HG02840 (cell line): ENCODE measurements at regions not wholly inside any gene's neighbourhood (a gene's known extent, or its start where the extent isn't known, plus 50 kb on each side); places are given as distances from the start of the nearest gene placed in this dataset.
"Not testable (repeated sequence)": the region's sequence is repeated elsewhere in the genome, so short reads cannot be mapped to it uniquely, and the experiment has no call there.

ENCODE experiments used
- ATAC-seq: cut with Tn5 transposase; IDR thresholded peaks from one replicate; pipeline ENCODE4 v1.9.1; 2021; ENCODE audit warnings: mild to moderate bottlenecking, moderate library complexity, moderate number of reproducible peaks; ENCODE audit not compliant: unreplicated experiment, low FRiP score

DNA sequence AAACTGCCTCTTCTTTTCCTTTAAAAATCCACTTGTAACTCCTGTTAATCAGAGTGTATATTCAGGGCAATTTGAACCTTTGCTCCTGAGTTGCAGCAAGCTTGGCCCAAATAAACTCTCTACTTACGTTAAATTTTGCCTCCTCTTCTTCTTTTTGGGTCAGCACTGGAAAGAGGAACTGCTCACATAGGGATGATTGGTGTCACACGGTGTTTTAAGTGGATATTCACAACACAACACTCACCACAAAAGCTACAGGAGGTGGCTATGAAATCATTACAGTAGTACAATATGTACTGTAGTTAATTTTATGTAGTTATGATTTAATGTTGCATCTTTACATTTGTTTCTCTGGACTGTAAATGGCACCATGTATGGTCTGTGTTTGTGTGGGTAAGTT, 96.8 kb upstream of the DOCK9 start:
- ATAC-seq: no peak

DNA sequence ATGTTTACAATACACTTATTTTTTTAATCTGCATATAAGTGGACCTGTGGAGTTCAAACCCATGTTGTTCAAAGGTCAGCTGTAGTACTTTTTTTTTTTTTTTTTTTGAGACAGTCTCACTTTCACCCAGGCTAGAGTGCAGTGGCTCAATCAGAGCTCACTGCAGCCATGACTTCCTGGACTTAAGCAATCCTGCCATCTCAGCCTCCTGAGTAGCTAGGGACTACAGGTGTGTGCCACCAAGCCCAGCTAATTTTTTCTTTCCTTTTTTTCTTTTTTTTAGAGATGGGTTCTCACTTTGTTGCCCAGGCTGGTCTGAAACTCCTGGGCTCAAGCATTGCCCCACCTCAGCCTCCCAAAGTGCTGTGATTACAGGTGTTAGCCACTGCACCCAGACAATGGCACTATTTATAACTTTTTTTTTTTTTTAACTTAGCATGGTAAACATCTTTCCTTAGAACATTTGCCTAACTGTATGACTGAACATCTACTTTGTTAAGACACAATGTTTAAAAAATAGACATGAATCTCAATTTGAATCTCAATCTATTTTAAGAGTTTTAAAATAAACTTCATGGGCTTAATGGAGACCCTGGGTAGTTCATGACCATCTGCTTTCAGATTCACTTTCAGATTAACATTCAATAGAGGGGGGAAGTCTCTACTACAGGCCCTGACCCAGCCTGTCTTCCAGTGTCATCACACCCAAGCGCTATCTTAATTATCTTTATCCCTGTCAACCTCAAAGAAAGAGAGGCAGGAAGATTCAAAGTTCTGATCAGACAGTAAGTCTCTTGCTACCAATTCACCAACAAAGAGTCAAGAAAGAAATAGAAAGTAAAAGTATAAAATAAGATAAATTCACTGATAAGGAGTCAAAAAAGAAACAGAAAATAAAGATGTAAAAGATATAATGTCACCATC, 97.7 kb upstream of the DOCK9 start:
- peak; percentile 87 for ATAC-seq

DNA sequence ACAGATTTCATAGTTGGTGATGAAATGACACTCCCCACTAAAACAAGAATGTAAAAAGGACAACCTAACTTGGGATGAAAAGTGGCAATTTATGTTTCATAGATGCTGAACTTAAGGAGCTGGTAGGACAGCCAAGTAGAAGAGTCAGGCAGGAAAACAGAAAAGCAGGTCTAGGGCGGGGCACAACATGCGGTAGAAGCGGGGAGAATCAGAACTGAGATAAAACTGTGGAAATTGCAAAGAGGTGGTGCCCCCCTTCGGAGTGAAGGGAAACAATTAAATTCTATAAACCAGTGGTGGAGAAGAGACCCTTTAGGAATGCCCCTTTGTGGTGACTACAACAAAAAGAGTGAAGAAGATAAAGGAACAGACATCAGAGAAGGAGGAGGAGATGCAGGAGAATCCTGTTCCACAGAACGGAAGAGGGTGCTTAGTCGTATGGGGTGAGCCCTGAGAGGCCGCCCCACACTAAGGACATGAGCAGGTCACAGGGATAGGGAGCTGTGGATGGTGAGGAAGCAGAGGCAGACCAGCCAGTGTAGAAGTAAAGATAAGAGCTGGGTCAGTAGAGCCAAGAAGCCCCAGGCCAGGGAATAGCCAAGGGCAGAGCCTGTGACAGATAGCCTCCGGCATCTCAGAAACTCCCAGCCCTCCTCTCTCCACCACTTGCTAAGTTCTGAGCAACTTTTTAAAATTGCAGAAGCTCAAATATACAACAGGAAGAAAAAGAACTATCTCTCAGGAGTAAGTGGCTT, 100.3 kb upstream of the DOCK9 start:
- no peak for ATAC-seq

DNA sequence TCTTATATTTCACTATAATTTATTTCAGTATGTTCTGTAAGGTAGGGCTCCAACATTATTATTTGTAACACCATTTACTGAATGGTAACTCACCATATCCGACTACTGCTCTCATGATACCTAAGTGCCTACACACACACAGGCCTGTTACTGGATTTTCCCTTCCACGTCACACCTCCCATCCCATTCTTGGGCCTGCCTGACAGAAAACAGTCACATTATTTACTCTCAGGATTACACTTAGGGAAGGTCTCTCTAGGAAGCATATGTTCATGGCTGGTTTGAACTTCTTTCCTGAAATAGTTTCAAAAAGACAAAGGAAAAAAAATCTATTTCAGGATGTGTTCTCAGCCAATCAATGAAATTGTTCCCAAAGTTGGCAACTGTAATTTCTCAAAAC, 102.3 kb upstream of the DOCK9 start:
- ATAC-seq: no peak

DNA sequence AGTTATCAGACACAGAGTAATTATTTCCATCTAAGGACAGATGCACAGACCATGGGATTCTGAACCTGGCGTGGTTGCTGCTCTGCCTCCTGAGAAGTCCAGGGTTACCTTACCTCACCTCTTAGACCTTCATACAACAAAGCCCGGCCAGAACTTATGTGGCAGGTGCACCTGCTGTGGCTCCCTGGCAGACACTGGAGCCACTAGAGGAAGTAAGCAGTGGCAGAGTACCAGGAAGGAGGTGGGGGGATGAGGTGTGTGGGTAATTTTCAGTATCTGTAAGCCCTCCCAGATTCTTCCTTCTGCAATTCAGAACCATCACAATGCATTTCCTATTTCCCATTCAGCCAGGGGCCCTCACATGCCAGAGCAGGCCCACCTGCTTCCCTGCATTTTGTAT, 106.1 kb upstream of the DOCK9 start:
- ATAC-seq: no peak

DNA sequence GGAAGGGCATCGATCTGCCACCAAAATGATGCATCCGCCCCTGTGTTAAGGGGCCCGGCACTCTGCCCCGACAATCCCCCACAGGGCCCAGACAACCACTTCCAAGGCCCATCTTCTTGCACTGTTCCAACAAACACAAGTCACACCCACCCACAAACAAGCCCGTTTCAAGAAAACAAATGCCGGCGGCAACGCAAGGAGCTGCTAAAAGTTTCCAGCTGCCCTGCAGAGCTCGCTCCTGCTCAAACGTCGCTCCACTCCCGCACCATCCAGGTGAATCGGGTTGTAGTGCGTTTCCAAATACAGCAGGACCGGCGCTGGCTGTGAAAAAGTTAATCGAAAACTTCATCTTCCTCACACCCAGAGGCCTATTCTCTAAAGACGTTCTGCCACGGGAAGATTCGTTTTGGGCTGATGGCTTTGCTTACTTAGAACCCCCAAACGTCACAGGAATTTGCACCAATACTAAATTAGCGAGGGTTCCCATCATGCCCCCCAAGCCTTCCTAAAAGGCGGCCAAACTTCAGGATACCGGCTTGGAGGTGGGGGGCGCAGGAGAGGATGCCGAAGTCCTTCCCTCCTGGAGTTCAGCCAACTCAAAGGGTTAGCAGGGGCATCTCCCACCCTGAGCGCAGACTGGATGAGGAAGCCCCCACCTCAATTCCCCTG, 107.4 kb upstream of the DOCK9 start:
- no peak for ATAC-seq

DNA sequence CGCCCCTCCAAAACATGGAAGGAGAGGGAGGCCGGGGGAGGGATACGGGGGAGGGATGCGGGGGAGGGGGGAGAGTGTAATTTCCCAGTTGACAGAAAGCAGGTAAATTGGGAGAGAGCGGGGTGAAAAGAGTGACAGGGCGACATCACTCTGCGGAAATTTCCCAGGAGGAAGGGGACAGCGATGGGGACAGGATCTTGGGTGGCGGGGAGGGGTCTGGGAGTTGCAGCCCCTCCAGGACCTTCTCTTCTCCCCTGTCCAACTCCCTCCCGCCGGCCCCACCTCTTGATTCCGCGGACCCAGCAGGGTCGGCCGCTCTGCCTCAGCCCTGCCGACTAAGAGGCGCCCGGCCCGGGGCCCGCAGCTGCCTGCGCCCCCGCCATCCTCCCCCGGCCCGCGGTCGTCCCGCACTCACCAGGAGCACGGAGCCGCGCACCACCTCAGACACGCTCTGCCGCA, 108.0 kb upstream of the DOCK9 start:
- no peak for ATAC-seq

DNA sequence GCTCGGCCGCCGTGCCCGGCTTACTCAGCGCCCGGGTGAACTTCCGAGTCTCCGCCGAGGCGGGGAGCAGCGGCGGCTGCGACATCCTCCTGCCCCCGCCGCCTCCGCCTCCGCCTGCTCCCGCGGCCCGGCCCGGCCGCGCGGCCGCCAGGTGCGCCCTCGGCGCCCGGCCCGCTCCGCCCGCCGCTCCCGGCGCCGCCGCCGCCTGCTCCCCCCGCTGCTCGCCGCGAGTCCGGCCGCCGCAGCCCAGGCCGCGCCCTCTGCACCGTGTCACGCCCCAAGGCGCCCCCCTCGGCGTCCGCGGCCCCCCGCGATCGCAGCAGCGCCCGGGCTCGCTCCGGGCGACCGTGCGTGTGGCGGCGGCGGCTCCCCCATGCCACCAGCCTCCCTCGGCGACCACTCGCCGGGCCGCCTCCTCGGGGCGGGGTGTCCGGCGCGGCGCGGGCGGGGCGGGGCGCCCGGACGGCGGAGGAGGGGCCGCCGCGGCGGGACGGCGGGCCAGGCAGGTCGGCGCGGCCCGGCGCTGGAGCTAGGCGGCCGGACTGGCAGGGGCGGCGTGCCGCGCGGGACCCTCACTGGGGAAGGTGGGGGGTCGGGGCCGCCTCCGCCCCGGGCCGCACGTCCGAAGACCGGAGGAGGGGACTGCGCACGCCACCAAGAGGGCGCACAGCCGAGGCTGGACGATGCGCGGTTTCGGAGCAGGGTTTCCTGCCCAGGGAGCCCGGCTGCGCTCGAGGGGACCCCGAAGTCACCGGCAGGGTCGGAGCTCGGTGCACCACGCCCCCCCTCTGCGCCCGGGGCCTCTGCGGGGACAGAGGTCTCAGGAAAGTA, 108.6 kb upstream of the DOCK9 start:
- ATAC-seq: peak; percentile 43

DNA sequence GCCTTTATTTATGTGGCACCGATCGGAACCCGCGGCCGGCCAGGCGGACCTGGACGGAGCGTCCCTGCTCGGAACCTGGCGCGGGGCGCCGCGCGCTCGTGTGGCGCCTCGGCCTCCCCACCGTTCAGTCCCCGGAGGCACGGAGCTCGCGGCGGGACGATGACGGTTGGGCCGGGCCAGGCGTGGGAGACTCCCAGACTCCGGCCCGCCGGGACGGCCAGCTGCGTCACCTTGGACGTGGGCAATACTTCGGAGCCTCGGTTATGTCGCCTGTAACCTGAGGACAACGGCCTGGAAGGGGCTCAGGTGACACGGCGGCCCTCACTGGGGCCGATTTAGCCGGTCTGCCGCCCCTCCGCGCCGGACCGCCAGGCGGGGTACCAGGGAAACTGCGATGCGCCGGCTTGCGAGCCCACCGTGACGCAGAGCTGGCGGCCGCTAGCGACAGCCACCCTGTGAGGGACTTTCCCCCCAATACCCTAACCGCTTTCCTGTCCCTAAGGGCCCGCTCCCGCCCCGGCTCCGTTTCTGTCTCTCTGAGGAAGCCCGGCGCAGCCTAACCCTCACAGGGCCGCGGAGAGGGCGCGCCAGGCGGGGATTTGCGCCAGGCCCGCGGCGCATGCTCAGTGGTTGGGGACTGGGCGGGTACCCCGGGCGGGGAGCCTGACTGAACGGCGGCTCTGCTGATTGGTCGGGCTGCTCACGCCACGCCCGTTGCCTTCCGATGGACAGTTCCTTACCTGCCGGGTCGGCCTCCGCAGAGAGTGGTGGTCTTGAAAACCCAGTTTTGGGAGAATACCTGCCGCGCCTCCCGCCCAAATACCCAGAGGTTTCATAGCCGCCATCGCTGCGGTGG, 109.5 kb upstream of the DOCK9 start:
- ATAC-seq: peak; percentile 70

DNA sequence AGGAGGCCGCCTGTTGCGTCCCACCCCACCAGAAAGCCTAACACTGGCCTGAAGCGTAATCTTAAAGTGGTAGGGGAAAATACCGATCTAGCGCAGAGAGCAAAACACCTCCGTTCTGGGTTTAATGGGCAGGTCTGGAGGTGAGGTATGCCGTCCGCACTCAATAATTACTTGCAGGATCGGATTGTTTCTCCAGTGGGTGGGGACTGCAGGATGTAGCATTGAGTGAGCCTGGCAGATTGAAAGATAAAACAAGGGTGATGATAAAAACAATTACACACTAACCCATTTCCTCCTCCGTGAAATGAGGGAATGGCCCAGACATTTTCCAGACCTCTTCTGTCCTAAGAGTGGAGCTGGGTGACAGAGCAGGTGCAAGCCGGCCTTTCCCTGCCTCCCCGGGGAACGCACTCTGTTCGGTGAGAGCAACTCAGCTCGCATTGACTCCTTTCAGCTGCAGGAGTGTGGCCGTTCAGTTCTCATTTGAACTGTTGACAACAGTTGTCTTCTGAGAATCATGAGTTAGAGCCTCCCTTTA, 110.2 kb upstream of the DOCK9 start:
- ATAC-seq: peak; percentile 26

DNA sequence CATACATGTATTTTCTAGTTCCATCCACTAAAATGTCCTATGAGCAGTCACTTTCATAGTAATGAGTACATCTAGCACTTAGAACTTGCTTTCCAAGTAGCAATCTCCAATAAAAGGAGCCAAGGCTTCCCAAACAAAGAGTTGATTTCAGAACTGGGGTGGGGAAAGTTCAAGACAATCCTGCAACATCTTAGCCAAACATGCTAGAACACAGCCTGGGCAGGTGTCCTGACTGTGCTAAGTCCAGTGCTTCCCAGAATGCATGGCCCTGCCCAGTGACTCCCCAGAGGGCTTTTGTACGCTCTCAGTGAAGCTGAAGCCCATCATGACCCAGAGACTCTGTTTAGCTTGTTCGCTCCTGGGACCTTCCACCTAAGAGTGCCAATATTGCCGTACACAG, 106.7 kb upstream of the UBAC2 start:
- no peak for ATAC-seq

DNA sequence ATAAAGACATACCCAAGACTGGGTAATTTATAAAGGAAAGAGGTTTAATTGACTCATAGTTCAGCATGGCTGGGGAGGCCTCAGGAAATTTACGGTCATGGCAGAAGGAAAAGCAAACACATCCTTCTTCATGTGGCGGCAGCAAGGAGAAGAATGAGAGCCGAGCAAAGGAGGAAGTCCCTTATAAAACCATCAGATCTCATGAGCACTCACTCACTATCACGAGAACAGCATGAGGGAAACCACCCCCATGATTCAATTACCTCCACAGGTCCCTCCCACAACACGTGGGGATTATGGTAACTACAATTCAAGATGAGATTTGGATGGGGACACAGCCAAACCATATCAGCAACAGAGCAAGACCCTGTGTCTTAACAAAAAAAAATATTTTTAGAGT, 98.8 kb upstream of the UBAC2 start:
- not testable (repeated sequence) for ATAC-seq

DNA sequence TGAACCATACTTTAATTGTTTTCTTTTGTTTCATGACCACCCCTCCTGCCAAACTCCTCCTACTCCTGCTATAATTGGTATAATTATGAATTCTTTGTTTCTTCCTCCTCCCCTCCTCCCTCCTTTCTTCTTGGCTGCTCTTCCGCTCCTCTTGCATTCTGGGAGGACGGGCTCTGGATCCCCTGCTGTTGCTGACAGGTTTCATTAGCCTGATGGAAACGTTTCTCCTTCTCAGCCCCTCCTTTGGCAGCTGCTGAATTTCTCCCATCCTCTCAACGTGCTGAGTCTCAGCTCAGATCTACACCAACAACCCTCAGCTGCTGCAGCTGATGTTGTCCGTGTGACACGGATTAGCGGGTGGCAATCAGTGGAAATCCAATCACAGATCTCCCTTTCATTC, 97.1 kb upstream of the UBAC2 start:
- ATAC-seq: no peak

DNA sequence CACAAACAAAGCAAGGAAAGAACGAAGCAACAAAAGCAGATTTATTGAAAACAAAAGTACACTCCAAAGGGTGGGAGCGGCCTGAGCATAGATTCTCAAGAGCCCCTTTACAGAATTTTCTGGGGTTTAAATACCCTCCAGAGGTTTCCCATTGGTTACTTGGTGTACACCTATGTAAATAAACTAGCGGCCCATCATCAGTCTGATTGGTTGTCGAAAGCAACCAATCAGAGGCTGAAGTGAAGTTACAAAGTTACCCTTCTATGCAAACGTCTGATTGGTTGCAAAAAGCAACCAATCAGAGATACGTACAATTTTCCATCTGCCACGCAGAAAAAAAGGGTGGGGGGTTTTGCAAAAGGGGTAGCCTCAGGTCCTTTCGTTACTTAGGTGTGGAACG, 96.3 kb upstream of the UBAC2 start:
- no peak for ATAC-seq

DNA sequence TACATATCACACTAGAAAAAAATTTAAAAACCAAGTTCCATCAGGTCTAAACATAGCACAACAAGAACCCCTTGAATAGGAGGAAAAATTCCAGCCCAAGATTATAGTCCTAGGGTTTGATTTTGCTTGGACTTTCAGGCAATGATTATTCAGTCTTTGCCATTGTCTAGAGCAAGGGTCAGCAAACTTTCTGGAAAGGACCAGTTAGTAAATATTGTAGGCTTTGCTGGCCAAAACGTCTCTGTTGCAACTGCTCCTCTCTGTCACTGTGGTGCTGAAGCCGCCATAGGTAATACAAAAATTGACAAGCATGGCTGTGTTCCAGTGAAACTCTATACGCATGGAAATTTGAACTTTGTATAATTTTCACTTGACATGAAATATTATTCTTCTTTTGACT, 95.5 kb upstream of the UBAC2 start:
- ATAC-seq: no peak

DNA sequence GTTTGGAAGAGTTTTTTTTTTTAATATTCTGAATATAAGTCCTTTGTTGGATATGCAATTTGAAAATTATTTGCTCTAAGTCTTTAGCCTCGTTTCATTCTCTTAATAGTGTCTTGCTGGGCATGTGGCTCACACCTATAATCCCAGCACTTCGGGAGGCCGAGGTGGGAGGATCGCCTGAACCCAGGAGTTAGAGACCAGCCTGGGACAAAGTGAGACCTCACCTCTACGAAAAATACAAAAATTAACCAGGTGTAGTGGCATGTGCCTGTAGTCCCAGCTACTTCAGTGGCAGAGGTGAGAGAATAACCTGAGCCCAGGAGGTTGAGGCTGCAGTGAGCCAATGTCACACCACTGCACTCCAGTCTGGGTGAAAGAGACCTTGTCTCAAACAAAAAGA, 87.3 kb upstream of the UBAC2 start:
- no peak for ATAC-seq

DNA sequence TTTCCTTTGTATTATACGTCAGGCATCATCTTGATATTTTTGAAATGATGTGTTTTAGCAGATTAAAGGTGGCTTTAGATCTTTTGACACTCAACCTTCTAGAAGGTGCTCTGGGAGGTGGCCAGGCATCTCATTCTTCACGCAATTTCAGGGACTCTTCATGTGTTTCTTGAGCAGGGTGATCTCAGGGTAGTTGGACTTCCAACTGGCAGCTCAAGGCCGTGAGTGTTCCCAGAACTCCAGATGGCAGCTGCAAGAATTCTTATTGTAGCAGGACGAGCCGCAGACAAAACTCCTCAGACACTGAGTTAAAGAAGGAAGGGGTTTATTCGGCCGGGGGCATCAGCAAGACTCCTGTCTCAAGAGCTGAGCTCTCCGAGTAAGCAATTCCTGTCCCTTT, 82.5 kb upstream of the UBAC2 start:
- no peak for ATAC-seq

DNA sequence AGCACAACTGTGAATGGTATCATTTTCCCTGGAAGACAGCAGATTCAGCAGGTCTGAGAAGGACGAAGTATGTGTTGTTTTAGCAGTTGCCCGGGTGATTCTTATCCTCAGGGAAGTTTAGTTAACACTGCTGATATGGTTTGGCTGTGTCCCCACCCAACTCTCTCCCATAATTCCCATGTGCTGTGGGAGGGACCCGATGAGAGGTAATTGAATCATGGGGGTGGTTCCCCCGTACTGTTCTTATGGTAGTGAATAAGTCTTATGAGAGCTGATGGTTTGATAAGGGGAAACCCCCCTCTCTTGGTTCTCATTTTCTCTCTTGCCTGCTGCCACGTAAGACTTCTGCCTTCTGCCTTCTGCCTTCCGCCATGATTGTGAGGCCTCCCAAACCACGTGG, 81.0 kb upstream of the UBAC2 start:
- ATAC-seq: no peak

DNA sequence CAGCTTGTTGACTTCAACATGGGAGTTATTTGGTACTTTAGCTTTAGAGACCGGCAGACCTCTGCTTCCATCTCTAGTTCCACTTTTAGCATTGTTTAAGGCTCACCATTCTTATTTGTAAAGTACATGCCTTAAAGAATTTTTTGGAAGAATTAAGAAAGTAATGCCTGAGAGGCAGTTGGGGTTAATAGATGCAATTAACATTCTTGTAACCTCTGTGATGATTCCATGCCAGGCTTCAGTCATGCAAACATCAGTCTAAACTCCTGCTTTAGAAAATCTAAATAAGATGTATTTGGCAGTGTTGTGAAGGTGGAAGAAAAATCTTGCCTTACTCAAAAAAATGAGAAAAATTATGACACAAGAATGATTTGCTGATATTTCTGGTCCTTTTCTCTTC, 79.9 kb upstream of the UBAC2 start:
- no peak for ATAC-seq
